Forelimb muscle (tissue), 1 donor: ENCODE measurements at regions not wholly inside any gene's neighbourhood (a gene's known extent, or its start where the extent isn't known, plus 50 kb on each side); places are given as distances from the start of the nearest gene placed in this dataset.

Source experiments
- DNase-seq: peaks from one replicate; pipeline ENCODE4 v3.0.0-alpha.2; 2013; ENCODE audit warnings: low read depth

- DNase-seq: no peak
These were observed 54.2 kb upstream of the MYCBP2 start for GRCh38 chr13:77381059-77381458.

GRCh38 chr13:77379508-77379907 lies 52.6 kb upstream of the MYCBP2 start:
- DNase-seq: no peak

GRCh38 chr13:77378662-77379061 lies 51.8 kb upstream of the MYCBP2 start:
- no peak for DNase-seq

GRCh38 chr13:77377016-77377415 lies 50.1 kb upstream of the MYCBP2 start:
- no peak for DNase-seq
